Progenitor cell of endocrine pancreas (in vitro differentiated cells): ENCODE measurements at regions not wholly inside any gene's neighbourhood (a gene's known extent, or its start where the extent isn't known, plus 50 kb on each side); places are given as distances from the start of the nearest gene placed in this dataset.

Experiments used
- DNase-seq: peaks from one replicate; pipeline ENCODE4 v3.0.0; 2021; ENCODE audit warnings: low spot score; ENCODE audit not compliant: unreplicated experiment
- H3K27ac Mint-ChIP-seq: 2 replicates; pipeline ENCODE4 v1.8.0; 2021; ENCODE audit warnings: mild to moderate bottlenecking, moderate library complexity, mixed read lengths
- H3K27me3 Mint-ChIP-seq: 2 replicates; pipeline ENCODE4 v1.8.0; 2021; ENCODE audit warnings: mixed read lengths
- H3K36me3 Mint-ChIP-seq: 2 replicates; pipeline ENCODE4 v1.8.0; 2022; ENCODE audit warnings: mixed read lengths; ENCODE audit not compliant: insufficient read depth
- H3K4me1 Mint-ChIP-seq: 2 replicates; pipeline ENCODE4 v1.8.0; 2021; ENCODE audit warnings: low read depth, mixed read lengths
- H3K4me3 Mint-ChIP-seq: 2 replicates; pipeline ENCODE4 v1.8.0; 2021; ENCODE audit warnings: low read depth, mild to moderate bottlenecking, moderate library complexity, mixed read lengths
- H3K9me3 Mint-ChIP-seq: 2 replicates; pipeline ENCODE4 v1.8.0; 2021; ENCODE audit warnings: low read depth, mixed read lengths
- TF ChIP-seq, protein P1 (sequence below): fragments of 200-600 bp; sonication (generic); IDR thresholded peaks from one replicate; pipeline ENCODE4 v1.5.0; 2021; ENCODE audit warnings: antibody characterized with exemption, mild to moderate bottlenecking; ENCODE audit not compliant: unreplicated experiment

DNA sequence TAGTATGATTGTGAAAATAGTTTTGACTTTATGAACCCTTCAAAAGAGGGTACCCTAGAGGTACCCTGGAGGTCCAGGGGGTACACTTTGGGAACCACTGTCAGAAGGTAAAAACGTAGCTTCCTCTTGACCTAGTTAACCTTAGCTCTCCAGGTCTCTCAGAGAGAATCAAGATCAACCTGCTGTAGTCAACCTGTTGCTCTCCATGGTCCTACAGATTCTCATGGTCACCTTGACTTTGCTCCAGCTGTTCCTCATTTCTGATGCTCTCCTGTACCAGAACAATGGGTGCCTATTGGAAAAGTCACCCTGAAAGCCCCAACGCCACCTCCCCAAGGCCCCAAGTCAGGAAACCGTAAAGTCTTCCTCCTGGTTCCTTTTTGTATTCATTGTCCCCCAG lies 294.4 kb upstream of the CDH4 start:
- Mint-ChIP-seq H3K27me3 (peaks cover 46% of the 10 kb centered on the region), H3K4me1 (no peaks in the 10 kb centered on the region), H3K4me3 (no peak overlapping the region), H3K36me3 (no peaks in the 10 kb centered on the region), H3K9me3 (peaks cover 2% of the 10 kb centered on the region), H3K27ac (no peak overlapping the region)
- DNase-seq = no peak
- TF ChIP-seq, protein P1, sequence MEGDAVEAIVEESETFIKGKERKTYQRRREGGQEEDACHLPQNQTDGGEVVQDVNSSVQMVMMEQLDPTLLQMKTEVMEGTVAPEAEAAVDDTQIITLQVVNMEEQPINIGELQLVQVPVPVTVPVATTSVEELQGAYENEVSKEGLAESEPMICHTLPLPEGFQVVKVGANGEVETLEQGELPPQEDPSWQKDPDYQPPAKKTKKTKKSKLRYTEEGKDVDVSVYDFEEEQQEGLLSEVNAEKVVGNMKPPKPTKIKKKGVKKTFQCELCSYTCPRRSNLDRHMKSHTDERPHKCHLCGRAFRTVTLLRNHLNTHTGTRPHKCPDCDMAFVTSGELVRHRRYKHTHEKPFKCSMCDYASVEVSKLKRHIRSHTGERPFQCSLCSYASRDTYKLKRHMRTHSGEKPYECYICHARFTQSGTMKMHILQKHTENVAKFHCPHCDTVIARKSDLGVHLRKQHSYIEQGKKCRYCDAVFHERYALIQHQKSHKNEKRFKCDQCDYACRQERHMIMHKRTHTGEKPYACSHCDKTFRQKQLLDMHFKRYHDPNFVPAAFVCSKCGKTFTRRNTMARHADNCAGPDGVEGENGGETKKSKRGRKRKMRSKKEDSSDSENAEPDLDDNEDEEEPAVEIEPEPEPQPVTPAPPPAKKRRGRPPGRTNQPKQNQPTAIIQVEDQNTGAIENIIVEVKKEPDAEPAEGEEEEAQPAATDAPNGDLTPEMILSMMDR = no peak

DNA sequence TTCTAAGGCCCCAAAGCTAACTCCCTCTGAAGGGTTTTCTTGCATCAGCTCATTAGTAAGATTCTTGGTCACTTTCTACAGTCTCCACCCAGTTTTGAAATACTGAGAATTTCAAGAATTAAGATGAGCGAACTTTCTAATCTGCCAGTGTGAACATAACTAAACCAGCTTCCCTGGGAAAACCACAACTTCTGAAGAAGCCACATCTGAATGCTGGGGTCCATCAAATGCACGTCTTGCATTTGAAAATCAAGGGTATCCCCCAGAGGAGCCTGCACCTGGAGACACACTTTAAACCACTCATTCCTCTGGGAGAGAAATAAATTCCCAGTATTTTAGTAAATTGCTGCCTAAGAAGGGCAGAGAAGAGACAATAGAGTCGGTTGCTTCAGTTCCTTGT lies 292.1 kb upstream of the CDH4 start:
- Mint-ChIP-seq H3K27me3 (peaks cover 48% of the 10 kb centered on the region), H3K9me3 (no peaks in the 10 kb centered on the region), H3K27ac (no peak overlapping the region), H3K36me3 (no peaks in the 10 kb centered on the region), H3K4me3 (no peak overlapping the region), H3K4me1 (no peaks in the 10 kb centered on the region)
- no peak for DNase-seq
- TF ChIP-seq, protein P1 = no peak

DNA sequence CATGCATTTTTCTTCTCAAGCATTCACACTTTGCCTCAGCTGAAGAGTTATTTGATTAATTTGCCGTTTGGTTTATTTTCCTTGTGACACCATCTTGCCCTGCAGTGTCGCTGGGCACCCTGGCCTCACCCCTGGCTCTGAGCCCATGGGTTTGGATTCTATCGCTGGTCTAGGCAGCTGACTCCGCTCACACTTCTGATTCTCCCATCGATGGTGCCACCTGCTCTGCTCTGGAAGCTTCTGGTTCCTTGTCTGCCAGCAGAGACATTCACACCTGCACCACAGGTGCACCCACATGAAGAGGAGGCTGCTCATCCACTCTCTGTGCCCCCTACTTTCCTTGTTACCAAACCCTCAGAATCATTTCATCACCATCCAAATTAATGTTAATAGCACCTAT lies 291.6 kb upstream of the CDH4 start:
- Mint-ChIP-seq H3K9me3 (no peaks in the 10 kb centered on the region), H3K27me3 (peaks cover 47% of the 10 kb centered on the region), H3K4me3 (no peak overlapping the region), H3K36me3 (no peaks in the 10 kb centered on the region), H3K27ac (no peak overlapping the region), H3K4me1 (no peaks in the 10 kb centered on the region)
- TF ChIP-seq, protein P1 = no peak
- no peak for DNase-seq

DNA sequence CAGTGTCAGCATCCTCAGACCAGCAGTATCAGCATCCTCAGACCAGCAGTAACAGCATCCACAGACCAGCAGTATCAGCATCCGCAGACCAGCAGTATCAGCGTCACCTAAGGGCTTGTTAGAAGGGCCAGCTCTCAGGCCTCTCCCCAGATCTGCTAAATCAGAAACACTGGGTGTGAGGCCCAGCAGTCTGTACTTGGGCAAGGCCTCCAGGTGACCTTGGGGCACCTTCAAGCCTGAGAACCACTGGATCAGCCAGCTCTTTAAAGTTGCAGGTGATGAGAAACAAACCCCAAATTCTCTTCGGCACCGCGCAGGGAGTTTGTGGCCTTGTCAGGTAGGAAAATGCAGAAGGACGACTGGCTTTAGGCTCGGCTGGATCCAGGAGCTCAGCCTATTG lies 290.5 kb upstream of the CDH4 start:
- DNase-seq = no peak
- TF ChIP-seq, protein P1 = no peak
- Mint-ChIP-seq H3K4me1 (no peaks in the 10 kb centered on the region), H3K4me3 (no peak overlapping the region), H3K9me3 (no peaks in the 10 kb centered on the region), H3K36me3 (no peaks in the 10 kb centered on the region), H3K27ac (no peak overlapping the region), H3K27me3 (peaks cover 45% of the 10 kb centered on the region)

DNA sequence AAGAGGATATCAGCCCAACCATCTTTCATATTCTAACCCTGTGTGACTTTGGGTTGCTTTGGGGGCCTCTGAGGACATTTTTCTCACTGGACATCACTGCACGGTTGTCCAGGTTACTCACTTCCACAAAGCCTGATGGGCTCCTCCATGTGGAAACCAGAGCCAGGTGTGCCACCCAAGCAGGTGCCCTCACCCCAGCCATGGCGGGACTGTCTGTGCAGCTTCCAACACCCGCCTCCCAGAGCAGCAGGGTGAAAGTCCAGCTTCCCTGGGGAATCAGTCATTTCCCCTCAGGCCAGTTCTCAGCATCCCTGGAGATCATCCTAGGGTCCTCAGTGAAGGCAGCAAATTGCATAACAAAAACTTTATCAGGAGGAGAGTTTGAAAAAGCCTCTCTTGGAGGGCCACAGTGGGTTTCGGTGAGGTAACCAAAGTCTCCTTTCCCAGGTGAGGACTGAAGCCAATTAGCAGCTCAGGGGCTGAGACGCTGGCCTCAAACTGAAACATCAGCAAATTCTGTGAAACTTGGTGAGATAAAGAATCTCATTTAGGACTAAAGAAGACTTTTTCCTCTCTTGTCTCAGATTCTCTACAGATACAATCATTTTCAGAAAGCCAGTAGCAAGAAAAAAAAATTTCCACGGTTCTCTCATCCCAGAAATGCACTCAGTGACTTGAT lies 289.6 kb upstream of the CDH4 start:
- Mint-ChIP-seq H3K27me3 (peaks cover 47% of the 10 kb centered on the region), H3K4me1 (no peaks in the 10 kb centered on the region), H3K9me3 (no peaks in the 10 kb centered on the region), H3K36me3 (no peaks in the 10 kb centered on the region), H3K4me3 (no peak overlapping the region), H3K27ac (no peak overlapping the region)
- TF ChIP-seq, protein P1 = no peak
- DNase-seq = no peak
